GM12865 (cell line): ENCODE measurements at regions not wholly inside any gene's neighbourhood (a gene's known extent, or its start where the extent isn't known, plus 50 kb on each side); places are given as distances from the start of the nearest gene placed in this dataset.
"Not testable (repeated sequence)": the region's sequence is repeated elsewhere in the genome, so short reads cannot be mapped to it uniquely, and the experiment has no call there.

Experiments
- DNase-seq: peaks from one replicate; pipeline ENCODE4 v3.0.0; 2010; ENCODE audit warnings: low read depth
- H3K4me3 ChIP-seq: 2 replicates; pipeline ENCODE4 v1.5.1; 2011; ENCODE audit warnings: mild to moderate bottlenecking, low read depth, low read length, control low read depth
- CTCF ChIP-seq: IDR thresholded peaks from 2 replicates; pipeline ENCODE4 v1.5.1; 2011; ENCODE audit warnings: low read length, control low read depth, low read depth, inconsistent platforms; ENCODE audit not compliant: insufficient read depth; ENCODE audit errors: missing control alignments

GRCh38 chr5:4581289-4581688, 558.8 kb upstream of the ADAMTS16 start:
- no peak for TF ChIP-seq CTCF
- no peak overlapping the region for H3K4me3 ChIP-seq
- DNase-seq, result no peak

GRCh38 chr5:4584982-4585381, 555.1 kb upstream of the ADAMTS16 start:
- no peak for TF ChIP-seq CTCF
- no peak for DNase-seq
- H3K4me3 ChIP-seq, result no peak overlapping the region

GRCh38 chr5:4613440-4613839, 526.7 kb upstream of the ADAMTS16 start:
- no peak overlapping the region for H3K4me3 ChIP-seq
- no peak for TF ChIP-seq CTCF
- DNase-seq, result no peak

GRCh38 chr5:4614088-4614487, 526.0 kb upstream of the ADAMTS16 start:
- H3K4me3 ChIP-seq, result no peak overlapping the region
- DNase-seq, result no peak
- TF ChIP-seq CTCF, result no peak

- not testable (repeated sequence) for H3K4me3 ChIP-seq, DNase-seq
Observed at GRCh38 chr5:4615369-4615768, 524.8 kb upstream of the ADAMTS16 start.

- H3K4me3 ChIP-seq, result no peak overlapping the region
- TF ChIP-seq CTCF, result no peak
- DNase-seq, result no peak
Observed at GRCh38 chr5:4625206-4625896, 514.8 kb upstream of the ADAMTS16 start.

- no peak for DNase-seq
- no peak for TF ChIP-seq CTCF
- no peak overlapping the region for H3K4me3 ChIP-seq
Observed at GRCh38 chr5:4627131-4627530, 513.0 kb upstream of the ADAMTS16 start.

GRCh38 chr5:4627929-4628328, 512.2 kb upstream of the ADAMTS16 start:
- H3K4me3 ChIP-seq, result no peak overlapping the region
- peak; percentile 1 for DNase-seq
- TF ChIP-seq CTCF, result no peak
